HEK293T (cell line): ENCODE measurements at regions not wholly inside any gene's neighbourhood (a gene's known extent, or its start where the extent isn't known, plus 50 kb on each side); places are given as distances from the start of the nearest gene placed in this dataset.

Experiments used
- ARNT ChIP-seq: fragments of 450-650 bp; IDR thresholded peaks from 2 replicates; pipeline ENCODE4 v1.6.1; 2017; ENCODE audit warnings: mild to moderate bottlenecking
- BHLHE40 ChIP-seq: fragments of 450-650 bp; IDR thresholded peaks from 2 replicates; pipeline ENCODE4 v1.6.1; 2016; ENCODE audit warnings: mild to moderate bottlenecking, moderate library complexity, borderline replicate concordance
- CTBP1 ChIP-seq: fragments of 450-650 bp; IDR thresholded peaks from 2 replicates; pipeline ENCODE4 v1.6.1; 2016; ENCODE audit warnings: borderline replicate concordance
- ELF4 ChIP-seq: fragments of 450-650 bp; IDR thresholded peaks from 2 replicates; pipeline ENCODE4 v1.6.1; 2017; ENCODE audit warnings: antibody characterized with exemption
- FOXA1 ChIP-seq: fragments of 450-650 bp; IDR thresholded peaks from 2 replicates; pipeline ENCODE4 v1.6.1; 2016; ENCODE audit warnings: mild to moderate bottlenecking
- FOXM1 ChIP-seq: fragments of 450-650 bp; IDR thresholded peaks from 2 replicates; pipeline ENCODE4 v1.6.1; 2017; ENCODE audit warnings: mild to moderate bottlenecking, borderline replicate concordance
- HDGF ChIP-seq: fragments of 450-650 bp; IDR thresholded peaks from 2 replicates; pipeline ENCODE4 v1.6.1; 2017; ENCODE audit warnings: antibody characterized with exemption, borderline replicate concordance
- L3MBTL2 ChIP-seq: fragments of 450-650 bp; conservative IDR thresholded peaks from 2 replicates; pipeline ENCODE4 v1.6.1; 2016; ENCODE audit warnings: mild to moderate bottlenecking
- NFRKB ChIP-seq: fragments of 450-650 bp; IDR thresholded peaks from 2 replicates; pipeline ENCODE4 v1.6.1; 2016; ENCODE audit warnings: mild to moderate bottlenecking, moderate library complexity
- PKNOX1 ChIP-seq: fragments of 450-650 bp; IDR thresholded peaks from 2 replicates; pipeline ENCODE4 v1.6.1; 2016
- SP1 ChIP-seq: fragments of 450-650 bp; IDR thresholded peaks from 2 replicates; pipeline ENCODE4 v1.6.1; 2017
- SUZ12 ChIP-seq: fragments of 450-650 bp; IDR thresholded peaks from 2 replicates; pipeline ENCODE4 v1.6.1; 2016; ENCODE audit warnings: mild to moderate bottlenecking
- TARDBP ChIP-seq: fragments of 450-650 bp; IDR thresholded peaks from 2 replicates; pipeline ENCODE4 v1.6.1; 2016

GRCh38 chr9:71393005-71393404 lies 271.6 kb upstream of the TRPM3 start:
- TF ChIP-seq ARNT (no peak), PKNOX1 (no peak), SP1 (no peak), BHLHE40 (no peak), ELF4 (no peak), FOXM1 (no peak), NFRKB (no peak), FOXA1 (no peak), SUZ12 (no peak), CTBP1 (no peak), HDGF (no peak), TARDBP (no peak), L3MBTL2 (no peak)
